Cardiac fibroblast (primary cell): ENCODE measurements at regions not wholly inside any gene's neighbourhood (a gene's known extent, or its start where the extent isn't known, plus 50 kb on each side); places are given as distances from the start of the nearest gene placed in this dataset.

ENCODE experiments used
- DNase-seq, 2 donors: peaks; one replicate each; pipeline versions ENCODE4 v3.0.0 to v3.0.0-alpha.2; 2010; ENCODE audit warnings: low read depth in 2 of 2
- H3K4me3 ChIP-seq, 2 donors: replicated peaks in 1 of 2; 1 replicate in 1 of 2; 2 replicates in 1 of 2; pipeline ENCODE4 v1.5.1; 2011; ENCODE audit warnings: low read depth in 2 of 2, low read length in 2 of 2, mild to moderate bottlenecking in 2 of 2, moderate library complexity in 1 of 2
- CTCF ChIP-seq: IDR thresholded peaks from one replicate; pipeline ENCODE4 v1.5.1; 2011; ENCODE audit warnings: low read depth, mild to moderate bottlenecking, low read length, inconsistent platforms

GRCh38 chr12:20120403-20120725, 248.0 kb upstream of the PDE3A start:
- peak; percentile 33 to 59 for DNase-seq
- no peak overlapping the region for H3K4me3 ChIP-seq
- TF ChIP-seq CTCF, result no peak

GRCh38 chr12:20122274-20122673, 246.1 kb upstream of the PDE3A start:
- TF ChIP-seq CTCF, result no peak
- no peak for DNase-seq
- no peak overlapping the region for H3K4me3 ChIP-seq

GRCh38 chr12:20123465-20123864, 244.9 kb upstream of the PDE3A start:
- no peak for DNase-seq
- no peak for TF ChIP-seq CTCF
- H3K4me3 ChIP-seq, result no peak overlapping the region

DNA sequence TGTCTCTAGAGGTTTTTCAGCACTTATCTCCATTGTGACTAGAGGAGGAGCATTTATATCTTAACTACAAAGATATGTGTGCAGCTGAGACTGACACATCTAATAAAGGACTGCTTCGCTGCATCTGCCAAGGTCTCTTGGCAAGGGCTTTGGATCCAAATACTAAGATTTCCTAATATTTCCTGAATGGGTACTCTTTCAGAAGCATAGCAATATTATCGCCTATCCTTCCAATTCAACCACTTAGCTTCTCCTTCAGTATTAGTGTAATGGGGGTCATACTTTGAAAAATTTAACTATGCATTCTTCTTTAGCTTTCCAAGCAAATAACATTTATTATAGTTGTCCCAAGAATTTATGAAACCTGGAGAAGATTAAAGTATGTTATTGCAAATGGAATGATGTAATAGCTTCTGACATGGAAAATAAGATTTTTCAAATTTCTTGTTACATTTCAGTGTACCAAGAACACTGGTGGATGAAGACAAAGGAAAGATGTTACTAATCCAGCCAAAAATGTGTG, 243.0 kb upstream of the PDE3A start:
- peak in 1 of 2 donors; percentile 70 for DNase-seq
- TF ChIP-seq CTCF, result no peak
- no peak overlapping the region for H3K4me3 ChIP-seq

GRCh38 chr12:20126601-20127000, 241.7 kb upstream of the PDE3A start:
- no peak overlapping the region for H3K4me3 ChIP-seq
- no peak for TF ChIP-seq CTCF
- no peak for DNase-seq

- no peak for TF ChIP-seq CTCF
- peak; percentile 16 to 55 for DNase-seq
- H3K4me3 ChIP-seq, result no peak overlapping the region
Measured at GRCh38 chr12:20127413-20127812, 240.9 kb upstream of the PDE3A start.

DNA sequence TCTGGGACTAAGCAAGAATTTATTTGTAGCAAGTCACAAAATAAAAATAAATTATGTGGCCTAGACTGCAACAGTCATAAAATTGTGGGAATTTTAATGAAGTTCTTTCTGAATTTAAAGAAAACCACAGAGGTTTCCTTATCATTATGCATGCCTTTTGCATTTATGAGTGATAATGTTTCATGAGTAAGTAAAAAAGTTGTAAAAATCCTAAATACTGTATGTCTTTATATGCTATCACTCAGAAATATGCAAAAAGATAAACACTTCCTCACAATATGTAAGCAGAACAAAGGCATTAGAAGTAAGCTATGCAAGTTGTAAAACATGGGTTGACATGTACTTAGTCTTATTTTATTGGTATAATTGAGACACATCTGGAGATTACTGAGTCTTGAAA, 239.4 kb upstream of the PDE3A start:
- no peak for TF ChIP-seq CTCF
- H3K4me3 ChIP-seq, result no peak overlapping the region
- DNase-seq, result peak in 1 of 2 donors; percentile 26
